ENCODE measurements at regions not wholly inside any gene's neighbourhood (a gene's known extent, or its start where the extent isn't known, plus 50 kb on each side); places are given as distances from the start of the nearest gene placed in this dataset.

- Histone ChIP-seq H3K4me1 (ENCODE audit: control insufficient read depth in 4 of 4, insufficient read depth in 4 of 4, low read length in 3 of 4) (no peaks in the 10 kb centered on the region), H3K36me3 (ENCODE audit: control insufficient read depth in 4 of 4, insufficient read depth in 3 of 4, low read depth in 1 of 4, low read length in 3 of 4) (no peaks in the 10 kb centered on the region), H3K9ac (ENCODE audit: low read depth in 1 of 2, low read length in 2 of 2) (no peak overlapping the region), H3K27me3 (ENCODE audit: control insufficient read depth in 4 of 4, insufficient read depth in 4 of 4, low read length in 3 of 4) (no peaks in the 10 kb centered on the region), H3K27ac (ENCODE audit: low read depth in 1 of 2, low read length in 2 of 2) (no peak overlapping the region), H3K4me3 (ENCODE audit: low read depth in 1 of 3, low read length in 3 of 3) (no peak overlapping the region), H3K9me3 (ENCODE audit: control insufficient read depth in 4 of 4, low read length in 3 of 4) (no peaks in the 10 kb centered on the region)
- no peak for DNase-seq (ENCODE audit: low spot score)
- WGBS, result 91% methylated on average over 2 of the region's 2 CpGs
- TF ChIP-seq MAX (IDR thresholded peaks at IDR 0.05) (no peak), RXRA (IDR thresholded peaks at IDR 0.05) (no peak), GABPA (IDR thresholded peaks at IDR 0.05 in 1 of 2, conservative IDR thresholded peaks at IDR 0.05 in 1 of 2) (no peak), HNF4A (conservative IDR thresholded peaks at IDR 0.05) (no peak), JUND (IDR thresholded peaks at IDR 0.05) (no peak), ATF3 (IDR thresholded peaks at IDR 0.05) (no peak), EGR1 (IDR thresholded peaks at IDR 0.05; ENCODE audit: low read depth in 2 of 2) (no peak), FOXA2 (IDR thresholded peaks at IDR 0.05) (no peak), FOXA1 (IDR thresholded peaks at IDR 0.05) (no peak), SP1 (IDR thresholded peaks at IDR 0.05) (no peak), RAD21 (IDR thresholded peaks at IDR 0.05) (no peak), REST (IDR thresholded peaks at IDR 0.05) (no peak), NR2F2 (IDR thresholded peaks at IDR 0.05) (no peak), CTCF (IDR thresholded peaks at IDR 0.05; ENCODE audit: low read depth, low read length, missing input control) (no peak)
Measured at GRCh38 chr3:181541414-181541813, 170.3 kb upstream of the SOX2 start.

- Histone ChIP-seq H3K9ac (ENCODE audit: low read depth in 1 of 2, low read length in 2 of 2) (no peak overlapping the region), H3K27ac (ENCODE audit: low read depth in 1 of 2, low read length in 2 of 2) (no peak overlapping the region), H3K36me3 (ENCODE audit: control insufficient read depth in 4 of 4, insufficient read depth in 3 of 4, low read depth in 1 of 4, low read length in 3 of 4) (no peaks in the 10 kb centered on the region), H3K4me1 (ENCODE audit: control insufficient read depth in 4 of 4, insufficient read depth in 4 of 4, low read length in 3 of 4) (no peaks in the 10 kb centered on the region), H3K4me3 (ENCODE audit: low read depth in 1 of 3, low read length in 3 of 3) (no peak overlapping the region), H3K9me3 (ENCODE audit: control insufficient read depth in 4 of 4, low read length in 3 of 4) (peaks cover 0 to 3% (median 0%) of the 10 kb centered on the region in 4 donors), H3K27me3 (ENCODE audit: control insufficient read depth in 4 of 4, insufficient read depth in 4 of 4, low read length in 3 of 4) (no peaks in the 10 kb centered on the region)
- no peak for TF ChIP-seq NR2F2 (IDR thresholded peaks at IDR 0.05)
- no peak for TF ChIP-seq HNF4G (IDR thresholded peaks at IDR 0.05)
- no peak for TF ChIP-seq REST (IDR thresholded peaks at IDR 0.05)
- TF ChIP-seq EGR1 (IDR thresholded peaks at IDR 0.05; ENCODE audit: low read depth in 2 of 2), result no peak
- TF ChIP-seq HNF4A (conservative IDR thresholded peaks at IDR 0.05), result no peak
- TF ChIP-seq CTCF (IDR thresholded peaks at IDR 0.05; ENCODE audit: low read depth, low read length, missing input control), result no peak
- no peak for TF ChIP-seq FOXA2 (IDR thresholded peaks at IDR 0.05)
- TF ChIP-seq SP1 (IDR thresholded peaks at IDR 0.05), result no peak
- DNase-seq (ENCODE audit: low spot score), result no peak
- WGBS, result 26% methylated on average over 3 of the region's 3 CpGs
Measured at GRCh38 chr3:181534781-181535221, 176.9 kb upstream of the SOX2 start.
